ENCODE measurements at regions not wholly inside any gene's neighbourhood (a gene's known extent, or its start where the extent isn't known, plus 50 kb on each side); places are given as distances from the start of the nearest gene placed in this dataset.
"Not testable (repeated sequence)": the region's sequence is repeated elsewhere in the genome, so short reads cannot be mapped to it uniquely, and the experiment has no call there.

- peak; percentile 1 to 28 for DNase-seq
These were observed 353.2 kb downstream of the PRR16 start for GRCh38 chr5:120817044-120817985.

GRCh38 chr5:120818128-120818527 is 354.0 kb downstream of the PRR16 start:
- DNase-seq = peak in 1 of 2 experiments; percentile 0

- no peak for DNase-seq
These were observed 359.2 kb downstream of the PRR16 start for GRCh38 chr5:120823328-120823727.

- not testable (repeated sequence) for DNase-seq
These were observed 367.5 kb downstream of the PRR16 start for GRCh38 chr5:120831646-120832045.

- DNase-seq = no peak
These were observed 377.7 kb downstream of the PRR16 start for GRCh38 chr5:120841830-120842229.

- DNase-seq = no peak
These were observed 379.4 kb downstream of the PRR16 start for GRCh38 chr5:120843390-120843980.

GRCh38 chr5:120848883-120849282 is 384.8 kb downstream of the PRR16 start:
- DNase-seq = no peak

GRCh38 chr5:120852222-120852860 is 388.2 kb downstream of the PRR16 start:
- DNase-seq = peak in 1 of 2 experiments; percentile 28

GRCh38 chr5:120866997-120867396 is 402.9 kb downstream of the PRR16 start:
- no peak for DNase-seq

- DNase-seq = no peak
These were observed 405.7 kb downstream of the PRR16 start for GRCh38 chr5:120869831-120870230.

- no peak for DNase-seq
These were observed 408.2 kb downstream of the PRR16 start for GRCh38 chr5:120872297-120872696.

- no peak for DNase-seq
These were observed 409.0 kb downstream of the PRR16 start for GRCh38 chr5:120873083-120873482.

GRCh38 chr5:120874081-120874862 is 410.2 kb downstream of the PRR16 start:
- no peak for DNase-seq

- no peak for DNase-seq
These were observed 418.1 kb downstream of the PRR16 start for GRCh38 chr5:120882038-120882775.

GRCh38 chr5:120886351-120886860 is 422.3 kb downstream of the PRR16 start:
- no peak for DNase-seq

GRCh38 chr5:120895660-120896059 is 431.6 kb downstream of the PRR16 start:
- DNase-seq = no peak

- DNase-seq = no peak
These were observed 437.1 kb downstream of the PRR16 start for GRCh38 chr5:120901199-120901598.

- DNase-seq = no peak
These were observed 443.9 kb downstream of the PRR16 start for GRCh38 chr5:120907953-120908352.

GRCh38 chr5:120910629-120911028 is 446.5 kb downstream of the PRR16 start:
- DNase-seq = no peak

- DNase-seq = peak; percentile 11 to 39
These were observed 449.3 kb downstream of the PRR16 start for GRCh38 chr5:120913396-120913795.

GRCh38 chr5:120917214-120917758 is 453.2 kb downstream of the PRR16 start:
- DNase-seq = no peak

GRCh38 chr5:120919017-120919416 is 454.9 kb downstream of the PRR16 start:
- DNase-seq = no peak
